HepG2 (cell line): ENCODE measurements at regions not wholly inside any gene's neighbourhood (a gene's known extent, or its start where the extent isn't known, plus 50 kb on each side); places are given as distances from the start of the nearest gene placed in this dataset.

Source experiments
- ATAC-seq: fragments of 200-7000 bp; cut with Tn5 transposase; 3 replicates; pipeline ENCODE4 v1.9.1; 2020; ENCODE audit warnings: mild to moderate bottlenecking, moderate library complexity
- BruUV-seq: library from RNA; stranded (reverse); fragments of 400-500 nt; replicated peaks from 2 replicates; lab custom pipeline; 2021; lab: Mats Ljungman, UMichigan
- CTCF ChIA-PET: fragments of 300-600 bp; formaldehyde crosslinking; extraction: SDS; loops from one replicate; lab custom pipeline; 2021; ENCODE audit warnings: low total read pairs, inconsistent platforms, low intra/inter-chr PET ratio; lab: Yijun Ruan, JAX
- POLR2A ChIA-PET: fragments of 350-600 bp; sonication (Branson Sonifier 250); formaldehyde crosslinking; loops from one replicate; lab custom pipeline; 2020; ENCODE audit warnings: antibody characterized with exemption, inconsistent platforms; lab: Yijun Ruan, JAX
- DNase-seq: peaks from one replicate; pipeline ENCODE4 v3.0.0-alpha.2; 2015; ENCODE audit warnings: low spot score
- FAIRE-seq: peaks from 3 replicates; lab custom pipeline; 2011; peaks lifted over from hg19 to GRCh38; lab: Jason Lieb, UNC
- H2AFZ ChIP-seq: one replicate; pipeline ENCODE4 v1.6.1; 2011; ENCODE audit warnings: low read length, inconsistent platforms
- H3K27ac ChIP-seq: fragments of 300-600 bp; 3 replicates; pipeline ENCODE4 v1.8.0; 2011; ENCODE audit warnings: mixed run types, mild to moderate bottlenecking, mixed read lengths, low read length, inconsistent platforms; ENCODE audit not compliant: insufficient read depth; ENCODE audit errors: extremely low read length
- H3K27me3 ChIP-seq, 2 experiments: fragments of 200-600 bp in 1 of 2; 2 replicates in 1 of 2; 3 replicates in 1 of 2; pipeline versions ENCODE4 v1.6.0 to v1.8.0; 2011; ENCODE audit warnings: low read length in 2 of 2, mild to moderate bottlenecking in 2 of 2, moderate library complexity in 2 of 2, inconsistent platforms in 1 of 2; ENCODE audit not compliant: insufficient read depth in 2 of 2, control insufficient read depth in 1 of 2
- H3K36me3 ChIP-seq, 2 experiments: fragments of 200-600 bp in 1 of 2; replicated peaks in 1 of 2; 2 replicates in 1 of 2; 3 replicates in 1 of 2; pipeline versions ENCODE4 v1.5.1 to v1.8.0; 2011; ENCODE audit warnings: low read length in 2 of 2, inconsistent platforms in 1 of 2; ENCODE audit not compliant: insufficient read depth in 2 of 2, control insufficient read depth in 1 of 2
- H3K4me1 ChIP-seq: 2 replicates; pipeline ENCODE4 v1.5.1; 2012; ENCODE audit warnings: low read length, inconsistent platforms; ENCODE audit not compliant: insufficient read depth
- H3K4me2 ChIP-seq: 2 replicates; pipeline ENCODE4 v1.6.0; 2011; ENCODE audit warnings: low read depth, low read length, inconsistent platforms
- H3K4me3 ChIP-seq, 3 experiments: fragments of 200-600 bp in 1 of 3; sonication (generic), shearing (Covaris generic) in 1 of 3; replicated peaks in 1 of 3; 2 replicates each; pipeline ENCODE4 v1.5.1; 2011 to 2016; ENCODE audit warnings: low read length in 3 of 3, inconsistent platforms in 2 of 3, low read depth in 2 of 3, mild to moderate bottlenecking in 2 of 3, control low read depth in 1 of 3, mixed read lengths in 1 of 3; ENCODE audit not compliant: insufficient read depth in 1 of 3
- H3K79me2 ChIP-seq: one replicate; pipeline ENCODE4 v1.6.1; 2011; ENCODE audit warnings: low read length, inconsistent platforms; ENCODE audit not compliant: insufficient read depth
- H3K9ac ChIP-seq: 2 replicates; pipeline ENCODE4 v1.6.0; 2011; ENCODE audit warnings: mild to moderate bottlenecking, low read depth, low read length, inconsistent platforms; ENCODE audit not compliant: insufficient read depth
- H3K9me3 ChIP-seq: 2 replicates; pipeline ENCODE4 v1.5.1; 2012; ENCODE audit warnings: mild to moderate bottlenecking, low read length
- H4K20me1 ChIP-seq: 2 replicates; pipeline ENCODE4 v1.6.0; 2011; ENCODE audit warnings: inconsistent platforms, mild to moderate bottlenecking, low read length, moderate library complexity; ENCODE audit not compliant: insufficient read depth
- CREM ChIP-seq, 2 experiments: sonication (generic) in 1 of 2; formaldehyde crosslinking in 1 of 2; IDR thresholded peaks; 2 replicates each; pipeline versions ENCODE4 v1.4.0 to v1.6.1; 2016 to 2020; ENCODE audit warnings: antibody characterized with exemption in 1 of 2, mild to moderate bottlenecking in 1 of 2, missing genetic modification reagents in 1 of 2
- DDIT3 ChIP-seq: sonication (generic); formaldehyde crosslinking; IDR thresholded peaks from 2 replicates; pipeline ENCODE4 v1.4.0; 2020; ENCODE audit warnings: mild to moderate bottlenecking, missing genetic modification reagents
- DNMT3B ChIP-seq: conservative IDR thresholded peaks from 2 replicates; pipeline ENCODE4 v1.6.1; 2016; ENCODE audit warnings: missing biosample characterization, control low read depth
- EHMT2 ChIP-seq: fragments of 200-600 bp; sonication (generic); IDR thresholded peaks from 2 replicates; pipeline ENCODE4 v1.7.0; 2017; ENCODE audit warnings: antibody characterized with exemption, low read depth, low read length, borderline replicate concordance
- FOSL1 ChIP-seq: sonication (generic); formaldehyde crosslinking; IDR thresholded peaks from 2 replicates; pipeline ENCODE4 v1.9.0; 2021; ENCODE audit warnings: missing genetic modification reagents, borderline replicate concordance
- FOXO1 ChIP-seq: sonication (generic); formaldehyde crosslinking; IDR thresholded peaks from 2 replicates; pipeline ENCODE4 v1.4.0; 2020; ENCODE audit warnings: missing genetic modification reagents
- MTA3 ChIP-seq: sonication (generic); formaldehyde crosslinking; IDR thresholded peaks from 2 replicates; pipeline ENCODE4 v1.4.0; 2020; ENCODE audit warnings: missing genetic modification reagents
- SIN3A ChIP-seq: IDR thresholded peaks from 2 replicates; pipeline ENCODE4 v1.6.1; 2011; ENCODE audit warnings: low read depth, mild to moderate bottlenecking, control low read depth, low read length, borderline replicate concordance
- ZBTB21 ChIP-seq: sonication (generic); formaldehyde crosslinking; IDR thresholded peaks from 2 replicates; pipeline ENCODE4 v1.4.0; 2020; ENCODE audit warnings: missing genetic modification reagents
- ZBTB37 ChIP-seq: sonication (generic); formaldehyde crosslinking; IDR thresholded peaks from 2 replicates; pipeline ENCODE4 v1.4.0; 2020; ENCODE audit warnings: mild to moderate bottlenecking, missing genetic modification reagents
- ZBTB40 ChIP-seq, 2 experiments: fragments of 450-650 bp in 1 of 2; sonication (generic) in 1 of 2; formaldehyde crosslinking in 1 of 2; IDR thresholded peaks; 2 replicates each; pipeline versions ENCODE4 v1.6.1 to v1.8.0; 2016 to 2022; ENCODE audit warnings: antibody characterized with exemption in 1 of 2, mild to moderate bottlenecking in 1 of 2, missing genetic modification reagents in 1 of 2
- ZNF615 ChIP-seq: sonication (generic); formaldehyde crosslinking; IDR thresholded peaks from 2 replicates; pipeline ENCODE4 v1.5.0; 2020; ENCODE audit warnings: mild to moderate bottlenecking, missing genetic modification reagents, borderline replicate concordance
- ZNF703 ChIP-seq: sonication (generic); formaldehyde crosslinking; IDR thresholded peaks from 2 replicates; pipeline ENCODE4 v1.5.1; 2020; ENCODE audit warnings: missing genetic modification reagents, mild to moderate bottlenecking, moderate library complexity, borderline replicate concordance
- WGBS: methylation state at CpG from one replicate; pipeline ENCODE4 v1.1.6; 2017; ENCODE audit warnings: low lambda C conversion rate; 5-methylcytosine and 5-hydroxymethylcytosine counted together
- in situ Hi-C: cut with HindIII; loops from 2 replicates; pipeline ENCODE4 v1.10.0; 2017; ENCODE audit warnings: low pct_unique_long_range_greater_than_20kb; ENCODE audit not compliant: extremely low pct_ligation_motif_present
- intact Hi-C: fragments of 100-400 bp; cut with micrococcal nuclease; formaldehyde crosslinking; loops from one replicate; pipeline ENCODE4 v1.10.0; 2022; ENCODE audit not compliant: unreplicated experiment

GRCh38 chr13:68667863-68668262 is 1437.7 kb upstream of the PCDH9 start:
- no peak for FAIRE-seq
- H3K79me2 ChIP-seq, result no peaks in the 10 kb centered on the region
- H4K20me1 ChIP-seq, result no peaks in the 10 kb centered on the region
- no peak for DNase-seq
- H3K4me3 ChIP-seq, result no peak overlapping the region
- no peak overlapping the region for H3K9ac ChIP-seq
- H3K9me3 ChIP-seq, result no peaks in the 10 kb centered on the region
- POLR2A ChIA-PET, result no interaction called here
- H3K27me3 ChIP-seq, result no peaks in the 10 kb centered on the region; a peak in 1 of 5 replicates
- in situ Hi-C loops (no loop called here), intact Hi-C loops (loop anchor here (10.0 kb wide), 1 partner anchor 363 kb away; no protein-coding TSS in a partner anchor)
- no TSS peak for BruUV-seq
- H2AFZ ChIP-seq, result no peak overlapping the region
- 0% methylated on average over 3 of the region's 3 CpGs for WGBS
- no peak overlapping the region for H3K27ac ChIP-seq
- CTCF ChIA-PET, result no interaction called here
- no peak for ATAC-seq
- no peak overlapping the region for H3K4me2 ChIP-seq
- H3K36me3 ChIP-seq, result no peaks in the 10 kb centered on the region
- no peaks in the 10 kb centered on the region for H3K4me1 ChIP-seq
- no peak for TF ChIP-seq FOXO1 (CRISPR knock-in tag)
- no peak for TF ChIP-seq ZNF615 (CRISPR knock-in tag)
- no peak for TF ChIP-seq SIN3A
- no peak for TF ChIP-seq EHMT2
- TF ChIP-seq ZBTB40 (IDR thresholded peaks at IDR 0.05), result no peak
- no peak for TF ChIP-seq ZBTB40 (CRISPR knock-in tag; IDR thresholded peaks at IDR 0.05)
- no peak for TF ChIP-seq CREM (IDR thresholded peaks at IDR 0.05)
- TF ChIP-seq CREM (CRISPR knock-in tag; IDR thresholded peaks at IDR 0.05), result no peak
- TF ChIP-seq FOSL1, result no peak
- TF ChIP-seq DNMT3B (CRISPR knock-in tag), result no peak
- no peak for TF ChIP-seq MTA3
- TF ChIP-seq DDIT3 (CRISPR knock-in tag), result no peak
- TF ChIP-seq ZBTB37 (CRISPR knock-in tag), result no peak
- no peak for TF ChIP-seq ZBTB21 (CRISPR knock-in tag)
- no peak for TF ChIP-seq ZNF703 (CRISPR knock-in tag)
